ENCODE measurements at regions not wholly inside any gene's neighbourhood (a gene's known extent, or its start where the extent isn't known, plus 50 kb on each side); places are given as distances from the start of the nearest gene placed in this dataset.

GRCh38 chr17:70776441-70776840 lies 607.1 kb downstream of the KCNJ2 start:
- TF ChIP-seq CTCF (IDR thresholded peaks at IDR 0.05; ENCODE audit: poor library complexity), result no peak
- TF ChIP-seq EZH2phosphoT487 (IDR thresholded peaks at IDR 0.05; ENCODE audit: low read depth, severe bottlenecking, unreplicated experiment), result no peak

Measured in hepatocyte (in vitro differentiated cells).